Stomach (tissue), 8 donors: ENCODE measurements at regions not wholly inside any gene's neighbourhood (a gene's known extent, or its start where the extent isn't known, plus 50 kb on each side); places are given as distances from the start of the nearest gene placed in this dataset.

Experiments
- DNase-seq, 2 donors: peaks; one replicate each; pipeline versions ENCODE4 v3.0.0 to v3.0.0-alpha.2; 2013 to 2019
- H3K27ac ChIP-seq, 5 donors: fragments of 200-600 bp in 4 of 5; sonication (generic) in 4 of 5; one replicate each; pipeline ENCODE4 v1.5.1; 2013 to 2019; ENCODE audit warnings: mild to moderate bottlenecking in 1 of 5, moderate library complexity in 1 of 5
- H3K27me3 ChIP-seq, 3 donors: fragments of 200-600 bp; sonication (generic); one replicate each; pipeline ENCODE4 v1.5.1; 2017 to 2019; ENCODE audit warnings: mixed run types in 1 of 3
- H3K36me3 ChIP-seq, 4 donors: fragments of 200-600 bp; sonication (generic); 1 replicate in 3 of 4; 2 replicates in 1 of 4; pipeline ENCODE4 v1.5.1; 2016 to 2019
- H3K4me1 ChIP-seq, 4 donors: fragments of 200-600 bp; sonication (generic); one replicate each; pipeline ENCODE4 v1.5.1; 2016 to 2019
- H3K4me3 ChIP-seq, 4 donors: fragments of 200-600 bp; sonication (generic) in 3 of 4; one replicate each; pipeline ENCODE4 v1.5.1; 2016 to 2019; ENCODE audit warnings: mild to moderate bottlenecking in 1 of 4
- H3K9me3 ChIP-seq, 4 donors: fragments of 200-600 bp; sonication (generic); one replicate each; pipeline ENCODE4 v1.5.1; 2016 to 2019
- CTCF ChIP-seq, 7 experiments: fragments of 450-650 bp in 4 of 7; fragments of 200-600 bp in 3 of 7; sonication (generic) in 3 of 7; IDR thresholded peaks; one replicate each; pipeline ENCODE4 v1.5.1; 2016 to 2019; ENCODE audit warnings: antibody characterized with exemption in 7 of 7, control low read depth in 2 of 7, mild to moderate bottlenecking in 1 of 7
- EP300 ChIP-seq: sonication (generic); formaldehyde crosslinking; IDR thresholded peaks from one replicate; pipeline ENCODE4 v1.6.1; 2017; ENCODE audit warnings: antibody characterized with exemption
- POLR2A ChIP-seq, 4 donors: fragments of 450-650 bp; IDR thresholded peaks; one replicate each; pipeline ENCODE4 v1.6.1; 2016; ENCODE audit warnings: antibody characterized with exemption in 4 of 4, control low read depth in 2 of 4, mild to moderate bottlenecking in 1 of 4, moderate library complexity in 1 of 4
- POLR2AphosphoS5 ChIP-seq, 3 donors: sonication (generic); formaldehyde crosslinking; IDR thresholded peaks; one replicate each; pipeline ENCODE4 v1.6.1; 2016; ENCODE audit warnings: antibody characterized with exemption in 3 of 3
- WGBS, 5 donors: extraction: QIAGEN DNeasy Blood & Tissue Kit in 3 of 5; methylation state at CpG; one replicate each; pipeline versions ENCODE4 v1.1.5 to v1.1.7; 2013 to 2018; 5-methylcytosine and 5-hydroxymethylcytosine counted together
- intact Hi-C: fragments of 100-400 bp; cut with DNase I; formaldehyde crosslinking; loops from one replicate; pipeline ENCODE4 v1.15.1; 2023; ENCODE audit warnings: low total_unique reads
- donor health status: healthy with polysubstance abuse.
- donor health status: Bipolar disorder and iron deficiency.
- donor health status: healthy.

DNA sequence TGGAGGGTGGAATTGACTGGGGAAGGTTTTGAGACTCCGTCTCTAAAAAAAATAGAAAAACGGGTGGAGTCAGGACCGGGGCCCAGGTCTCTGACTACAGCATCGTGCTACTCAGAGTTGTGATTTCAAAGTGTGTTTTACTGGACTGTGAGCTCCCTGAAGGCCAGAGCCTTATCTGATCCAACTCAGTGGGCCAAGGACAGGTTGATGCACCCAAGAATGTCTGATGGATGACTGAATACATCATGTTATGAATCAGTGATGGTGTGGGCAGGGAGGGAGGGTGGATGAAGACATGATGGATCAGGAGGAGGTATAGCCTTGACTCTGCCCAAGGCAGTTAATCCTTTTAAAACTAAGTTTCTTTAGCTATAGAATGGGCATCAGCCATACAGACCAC lies 81.6 kb downstream of the FOXD2 start:
- peaks cover 0 to 9% (median 2%) of the 10 kb centered on the region in 4 donors for H3K4me1 ChIP-seq
- no peak for DNase-seq
- H3K36me3 ChIP-seq, result no peaks in the 10 kb centered on the region
- no peak overlapping the region for H3K4me3 ChIP-seq
- H3K27me3 ChIP-seq, result peaks cover 0 to 20% (median 0%) of the 10 kb centered on the region in 3 donors
- intact Hi-C loops, result no loop called here
- H3K27ac ChIP-seq, result no peak overlapping the region
- 79 to 95% (median 89%) methylated on average over 4 of the region's 4 CpGs for WGBS, 5 donors
- H3K9me3 ChIP-seq, result peaks cover 0 to 13% (median 2%) of the 10 kb centered on the region in 4 donors
- TF ChIP-seq POLR2A (IDR thresholded peaks at IDR 0.05), result no peak

- no peak for DNase-seq
- no peak overlapping the region for H3K27ac ChIP-seq
- 89 to 96% (median 90%) methylated on average over 2 to 3 of the region's 3 CpGs for WGBS, 5 donors
- peaks cover 0 to 9% (median 2%) of the 10 kb centered on the region in 4 donors for H3K4me1 ChIP-seq
- no peak overlapping the region for H3K4me3 ChIP-seq
- H3K36me3 ChIP-seq, result no peaks in the 10 kb centered on the region
- intact Hi-C loops, result no loop called here
- H3K9me3 ChIP-seq, result peaks cover 0 to 8% (median 0%) of the 10 kb centered on the region in 4 donors
- H3K27me3 ChIP-seq, result peaks cover 0 to 23% (median 0%) of the 10 kb centered on the region in 3 donors
- no peak for TF ChIP-seq EP300
- TF ChIP-seq POLR2A (IDR thresholded peaks at IDR 0.05), result no peak
- TF ChIP-seq POLR2AphosphoS5 (IDR thresholded peaks at IDR 0.05), result no peak
- no peak for TF ChIP-seq CTCF (IDR thresholded peaks at IDR 0.05)
Observed at GRCh38 chr1:47519971-47520370, 82.1 kb downstream of the FOXD2 start.

- intact Hi-C loops, result no loop called here
- Histone ChIP-seq H3K4me3 (no peak overlapping the region), H3K4me1 (peaks cover 0 to 9% (median 0%) of the 10 kb centered on the region in 4 donors), H3K27me3 (peaks cover 0 to 28% (median 0%) of the 10 kb centered on the region in 3 donors), H3K27ac (no peak overlapping the region), H3K9me3 (peaks cover 0 to 9% (median 0%) of the 10 kb centered on the region in 4 donors), H3K36me3 (no peaks in the 10 kb centered on the region)
- peak; percentile 36 to 48 for DNase-seq
- TF ChIP-seq POLR2AphosphoS5 (IDR thresholded peaks at IDR 0.05) (no peak), EP300 (no peak), CTCF (IDR thresholded peaks at IDR 0.05) (no peak), POLR2A (IDR thresholded peaks at IDR 0.05) (no peak)
- WGBS, 5 donors, result 37 to 46% (median 39%) methylated on average over 11 of the region's 11 CpGs
Observed at GRCh38 chr1:47521034-47521881, 83.4 kb downstream of the FOXD2 start.

- H3K9me3 ChIP-seq, result peaks cover 0 to 5% (median 0%) of the 10 kb centered on the region in 4 donors
- intact Hi-C loops, result no loop called here
- peaks cover 0 to 22% (median 0%) of the 10 kb centered on the region in 3 donors for H3K27me3 ChIP-seq
- DNase-seq, result no peak
- 76 to 84% (median 82%) methylated on average over 10 of the region's 10 CpGs for WGBS, 5 donors
- TF ChIP-seq EP300, result no peak
- H3K36me3 ChIP-seq, result no peaks in the 10 kb centered on the region
- H3K4me1 ChIP-seq, result peaks cover 0 to 9% (median 0%) of the 10 kb centered on the region in 4 donors
- no peak overlapping the region for H3K4me3 ChIP-seq
- no peak overlapping the region for H3K27ac ChIP-seq
Observed at GRCh38 chr1:47522935-47523834, 85.3 kb downstream of the FOXD2 start.

DNA sequence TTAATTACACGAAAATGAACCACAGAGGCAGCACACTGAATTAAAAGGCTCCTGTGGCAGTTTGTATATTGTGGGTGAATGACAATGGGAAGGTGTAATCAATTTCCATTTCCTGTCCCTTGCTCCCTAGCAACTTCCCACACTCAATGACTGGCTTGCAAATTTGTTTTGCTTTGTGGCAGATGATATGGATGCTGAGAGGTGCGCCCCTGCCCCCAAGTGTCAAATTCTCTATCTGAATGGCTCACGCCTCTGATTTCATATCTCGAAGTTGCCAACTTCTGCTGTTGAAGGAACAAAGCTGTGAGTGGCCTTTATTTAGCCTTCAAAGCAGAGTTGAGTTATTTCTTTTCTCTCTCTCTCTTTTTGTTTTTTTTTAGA lies 86.0 kb downstream of the FOXD2 start:
- Histone ChIP-seq H3K27ac (no peak overlapping the region), H3K9me3 (peaks cover 0 to 4% (median 1%) of the 10 kb centered on the region in 4 donors), H3K36me3 (no peaks in the 10 kb centered on the region), H3K27me3 (peaks cover 0 to 20% (median 0%) of the 10 kb centered on the region in 3 donors), H3K4me3 (no peak overlapping the region), H3K4me1 (peaks cover 0 to 9% (median 0%) of the 10 kb centered on the region in 4 donors)
- intact Hi-C loops, result no loop called here
- 33 to 56% (median 49%) methylated on average over 4 of the region's 4 CpGs for WGBS, 5 donors
- TF ChIP-seq CTCF (IDR thresholded peaks at IDR 0.05) (no peak), EP300 (no peak)
- DNase-seq, result no peak
